ENCODE measurements at regions not wholly inside any gene's neighbourhood (a gene's known extent, or its start where the extent isn't known, plus 50 kb on each side); places are given as distances from the start of the nearest gene placed in this dataset.

GRCh38 chr2:240327566-240327965 lies 107.9 kb upstream of the GPC1 start (continued):
- TF ChIP-seq IKZF2 (IDR thresholded peaks at IDR 0.05), result no peak
- no peak for TF ChIP-seq CTCF (IDR thresholded peaks at IDR 0.05 in 2 of 3, conservative IDR thresholded peaks at IDR 0.05 in 1 of 3; ENCODE audit: control insufficient read depth in 2 of 3, extremely low read depth in 1 of 3, insufficient read depth in 1 of 3, low read depth in 3 of 3, low read length in 3 of 3)
- no peak for TF ChIP-seq IRF4 (IDR thresholded peaks at IDR 0.05; ENCODE audit: low read depth, low read length)

GRCh38 chr2:240328526-240328925 lies 106.9 kb upstream of the GPC1 start:
- Histone ChIP-seq H2AFZ (ENCODE audit: control insufficient read depth, low read depth, low read length) (no peak overlapping the region), H4K20me1 (ENCODE audit: control insufficient read depth, insufficient read depth) (no peaks in the 10 kb centered on the region), H3K4me2 (ENCODE audit: control insufficient read depth, insufficient read depth) (no peak overlapping the region), H3K4me1 (ENCODE audit: control insufficient read depth, insufficient read depth, low read length) (no peaks in the 10 kb centered on the region), H3K9ac (ENCODE audit: control insufficient read depth, insufficient read depth, low read length) (no peak overlapping the region), H3K9me3 (replicated peaks; ENCODE audit: control insufficient read depth, insufficient read depth, low read length) (no peaks in the 10 kb centered on the region), H3K27me3 (replicated peaks in 1 of 2; ENCODE audit: control insufficient read depth in 2 of 2, insufficient read depth in 2 of 2, low read length in 1 of 2) (peaks cover 0 to 4% of the 10 kb centered on the region in 2 experiments; a peak in 3 of 4 replicates), H3K4me3 (no peak overlapping the region), H3K27ac (ENCODE audit: control insufficient read depth, insufficient read depth) (no peak overlapping the region), H3K36me3 (ENCODE audit: control insufficient read depth in 2 of 2, insufficient read depth in 2 of 2, low read length in 1 of 2) (no peaks in the 10 kb centered on the region), H3K79me2 (ENCODE audit: control insufficient read depth, insufficient read depth, low read length) (no peaks in the 10 kb centered on the region)
- CTCF ChIA-PET, result no interaction called here
- RAD21 ChIA-PET (ENCODE audit: unreplicated experiment), result no interaction called here
- TF ChIP-seq CBFB (IDR thresholded peaks at IDR 0.05; ENCODE audit: low read depth) (no peak), MTA3 (IDR thresholded peaks at IDR 0.05; ENCODE audit: borderline replicate concordance, low read length) (no peak), USF1 (IDR thresholded peaks at IDR 0.05; ENCODE audit: borderline replicate concordance, extremely low read length, insufficient read depth, low read depth, low read length) (no peak), JUND (IDR thresholded peaks at IDR 0.05; ENCODE audit: low read depth, low read length) (no peak), TARDBP (IDR thresholded peaks at IDR 0.05; ENCODE audit: borderline replicate concordance) (no peak), POLR2AphosphoS2 (IDR thresholded peaks at IDR 0.05; ENCODE audit: low read depth, low read length) (no peak), YY1 (IDR thresholded peaks at IDR 0.05; ENCODE audit: low read depth, low read length) (no peak), ZZZ3 (IDR thresholded peaks at IDR 0.05; ENCODE audit: control insufficient read depth, insufficient read length, low read depth) (no peak)
- POLR2A ChIA-PET, result no interaction called here
- no peak for FAIRE-seq
- SMC1A ChIA-PET (ENCODE audit: uncharacterized antibody, unreplicated experiment), result no interaction called here
- DNase-seq (ENCODE audit: low read depth, low spot score), result no peak
- intact Hi-C loops (cut with micrococcal nuclease; ENCODE audit: unreplicated experiment), result no loop called here
- no TSS peak for BruUV-seq (replicated peaks)
- in situ Hi-C loops (cut with MboI), result no loop called here
- WGBS (ENCODE audit: insufficient coverage, insufficient replicate concordance, low lambda C conversion rate, missing lambda C conversion rate), result 25% methylated on average over 9 of the region's 10 CpGs
- ATAC-seq, result no peak

All from GM12878 (cell line).